A673 (cell line): ENCODE measurements at regions not wholly inside any gene's neighbourhood (a gene's known extent, or its start where the extent isn't known, plus 50 kb on each side); places are given as distances from the start of the nearest gene placed in this dataset.

Experiments used
- BruUV-seq: library from RNA; stranded (reverse); fragments of 400-500 nt; replicated peaks from 2 replicates; lab custom pipeline; 2021; lab: Mats Ljungman, UMichigan
- CTCF ChIA-PET: fragments of 300-600 bp; sonication (Branson Sonifier 250); formaldehyde crosslinking; loops from one replicate; lab custom pipeline; 2022; ENCODE audit warnings: antibody characterized with exemption; lab: Charles Lee
- POLR2A ChIA-PET: fragments of 300-600 bp; sonication (Branson Sonifier 250); formaldehyde crosslinking; loops from one replicate; lab custom pipeline; 2022; ENCODE audit warnings: antibody characterized with exemption; ENCODE audit not compliant: low non-redundant PET; lab: Charles Lee
- DNase-seq: peaks from one replicate; pipeline ENCODE4 v3.0.0-alpha.2; 2015; ENCODE audit warnings: low spot score
- H3K27ac ChIP-seq: fragments of 200-600 bp; sonication (generic); 2 replicates; pipeline ENCODE4 v1.5.1; 2016; ENCODE audit warnings: mixed run types, low read depth, mild to moderate bottlenecking, mixed read lengths, antibody characterized with exemption, low read length; ENCODE audit not compliant: poor library complexity, severe bottlenecking
- H3K27me3 ChIP-seq: fragments of 200-600 bp; sonication (generic); replicated peaks from 2 replicates; pipeline ENCODE4 v1.6.1; 2017; ENCODE audit warnings: mixed run types, low read depth, mild to moderate bottlenecking, mixed read lengths, antibody characterized with exemption, low read length; ENCODE audit not compliant: insufficient read depth, poor library complexity
- H3K36me3 ChIP-seq: fragments of 200-600 bp; sonication (generic); 2 replicates; pipeline ENCODE4 v1.6.1; 2016; ENCODE audit warnings: mixed run types, mild to moderate bottlenecking, mixed read lengths, antibody characterized with exemption, low read length; ENCODE audit not compliant: insufficient read depth, poor library complexity, severe bottlenecking
- H3K4me1 ChIP-seq: fragments of 200-600 bp; sonication (generic); 2 replicates; pipeline ENCODE4 v1.6.1; 2017; ENCODE audit warnings: mixed run types, mild to moderate bottlenecking, mixed read lengths, antibody characterized with exemption, low read length; ENCODE audit not compliant: insufficient read depth, poor library complexity, severe bottlenecking
- H3K4me3 ChIP-seq: fragments of 200-600 bp; sonication (generic); 2 replicates; pipeline ENCODE4 v1.5.1; 2016; ENCODE audit warnings: low read depth, mixed run types, mild to moderate bottlenecking, mixed read lengths, low read length; ENCODE audit not compliant: poor library complexity, severe bottlenecking
- H3K9me3 ChIP-seq: fragments of 200-600 bp; sonication (generic); 2 replicates; pipeline ENCODE4 v1.6.1; 2016; ENCODE audit warnings: mixed run types, low read depth, mild to moderate bottlenecking, mixed read lengths, antibody characterized with exemption, low read length; ENCODE audit not compliant: poor library complexity, severe bottlenecking
- EZH2 ChIP-seq: fragments of 200-600 bp; sonication (generic); IDR thresholded peaks from 2 replicates; pipeline ENCODE4 v1.6.1; 2017; ENCODE audit warnings: borderline replicate concordance, low read depth, mild to moderate bottlenecking, mixed read lengths, antibody characterized with exemption, low read length; ENCODE audit not compliant: poor library complexity, severe bottlenecking
- intact Hi-C: fragments of 100-400 bp; cut with micrococcal nuclease; formaldehyde crosslinking; loops from one replicate; pipeline ENCODE4 v1.10.0; 2022; ENCODE audit not compliant: unreplicated experiment
- TF ChIP-seq, protein P1 (sequence below): fragments of 300-800, 200-600 bp; sonication (generic); conservative IDR thresholded peaks from 2 replicates; pipeline ENCODE4 v1.5.1; 2017; ENCODE audit warnings: low read depth, mild to moderate bottlenecking, antibody characterized with exemption, low read length, moderate library complexity, mixed read lengths

DNA sequence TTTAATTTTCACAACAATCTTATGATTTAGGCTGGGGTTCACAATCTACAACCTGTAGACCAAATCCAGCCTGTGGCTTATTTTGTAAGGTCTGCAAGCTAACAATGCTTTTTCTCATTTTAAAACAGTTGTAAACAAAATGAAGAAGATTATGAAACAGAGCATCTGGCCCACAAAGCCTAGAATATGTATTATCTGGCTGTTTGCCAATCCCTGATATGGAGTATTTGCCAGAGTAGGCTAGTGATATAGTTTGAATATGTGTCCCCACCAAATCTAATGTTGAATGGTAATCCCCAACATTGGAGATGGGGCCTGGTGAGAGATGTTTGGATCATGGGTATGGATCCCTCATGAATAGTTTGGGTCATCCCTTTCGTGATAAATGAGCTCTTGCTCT is 201.8 kb downstream of the DHX35 start:
- DNase-seq = no peak
- Histone ChIP-seq H3K4me1 (no peaks in the 10 kb centered on the region), H3K36me3 (no peaks in the 10 kb centered on the region), H3K9me3 (no peaks in the 10 kb centered on the region), H3K4me3 (no peak overlapping the region), H3K27me3 (peaks cover 6% of the 10 kb centered on the region), H3K27ac (no peak overlapping the region)
- POLR2A ChIA-PET = no interaction called here
- CTCF ChIA-PET = no interaction called here
- TF ChIP-seq, protein P1, sequence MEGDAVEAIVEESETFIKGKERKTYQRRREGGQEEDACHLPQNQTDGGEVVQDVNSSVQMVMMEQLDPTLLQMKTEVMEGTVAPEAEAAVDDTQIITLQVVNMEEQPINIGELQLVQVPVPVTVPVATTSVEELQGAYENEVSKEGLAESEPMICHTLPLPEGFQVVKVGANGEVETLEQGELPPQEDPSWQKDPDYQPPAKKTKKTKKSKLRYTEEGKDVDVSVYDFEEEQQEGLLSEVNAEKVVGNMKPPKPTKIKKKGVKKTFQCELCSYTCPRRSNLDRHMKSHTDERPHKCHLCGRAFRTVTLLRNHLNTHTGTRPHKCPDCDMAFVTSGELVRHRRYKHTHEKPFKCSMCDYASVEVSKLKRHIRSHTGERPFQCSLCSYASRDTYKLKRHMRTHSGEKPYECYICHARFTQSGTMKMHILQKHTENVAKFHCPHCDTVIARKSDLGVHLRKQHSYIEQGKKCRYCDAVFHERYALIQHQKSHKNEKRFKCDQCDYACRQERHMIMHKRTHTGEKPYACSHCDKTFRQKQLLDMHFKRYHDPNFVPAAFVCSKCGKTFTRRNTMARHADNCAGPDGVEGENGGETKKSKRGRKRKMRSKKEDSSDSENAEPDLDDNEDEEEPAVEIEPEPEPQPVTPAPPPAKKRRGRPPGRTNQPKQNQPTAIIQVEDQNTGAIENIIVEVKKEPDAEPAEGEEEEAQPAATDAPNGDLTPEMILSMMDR = no peak
- no peak for TF ChIP-seq EZH2
- BruUV-seq = no TSS peak
- intact Hi-C loops = no loop called here

DNA sequence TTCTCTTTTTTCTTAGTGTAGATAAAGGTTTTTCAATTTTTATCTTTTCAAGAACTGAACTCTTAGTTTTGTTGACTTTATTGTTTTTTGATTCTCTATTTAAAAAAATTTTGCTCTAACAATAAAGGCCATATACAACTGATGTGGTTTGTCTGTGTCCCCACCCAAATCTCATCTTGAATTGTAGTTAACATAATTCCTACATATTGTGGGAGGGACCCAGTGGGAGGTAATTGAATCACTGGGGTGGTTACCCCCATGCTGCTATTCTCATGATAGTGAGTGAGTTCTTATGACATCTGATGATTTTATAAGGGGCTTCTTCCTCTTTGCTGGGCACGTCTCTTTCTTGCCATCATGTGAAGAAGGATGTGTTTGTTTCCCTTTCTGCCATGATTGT is 199.8 kb downstream of the DHX35 start:
- DNase-seq = no peak
- Histone ChIP-seq H3K4me1 (no peaks in the 10 kb centered on the region), H3K4me3 (no peak overlapping the region), H3K9me3 (no peaks in the 10 kb centered on the region), H3K36me3 (no peaks in the 10 kb centered on the region), H3K27me3 (peaks cover 6% of the 10 kb centered on the region), H3K27ac (no peak overlapping the region)
- TF ChIP-seq, protein P1 = no peak
- TF ChIP-seq EZH2 = no peak
- CTCF ChIA-PET = no interaction called here
- BruUV-seq = no TSS peak
- intact Hi-C loops = no loop called here
- POLR2A ChIA-PET = no interaction called here

DNA sequence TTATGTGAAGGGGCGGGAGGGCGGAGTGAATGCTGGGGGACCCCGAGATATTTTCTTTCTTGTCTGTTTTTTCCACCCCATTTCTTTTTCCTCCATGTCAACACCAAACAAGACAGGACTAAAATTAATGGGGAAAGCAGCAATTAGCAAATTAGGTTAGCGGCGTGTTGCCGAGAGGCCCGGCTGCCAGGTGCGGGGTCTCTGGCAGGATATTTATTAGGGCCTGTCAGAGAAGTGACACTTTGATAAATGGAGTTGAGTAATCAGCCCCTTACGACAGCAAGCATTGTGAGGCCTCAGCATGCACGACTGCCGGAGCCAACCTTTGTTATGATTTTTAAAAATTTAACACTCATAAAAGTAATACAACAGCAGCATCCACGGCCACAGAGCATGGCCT is 193.8 kb downstream of the DHX35 start:
- no peaks in the 10 kb centered on the region for H3K9me3 ChIP-seq
- ChIA-PET CTCF (no interaction called here), POLR2A (no interaction called here)
- H3K4me1 ChIP-seq = no peaks in the 10 kb centered on the region
- no TSS peak for BruUV-seq
- H3K27me3 ChIP-seq = peaks cover 41% of the 10 kb centered on the region
- no peak for DNase-seq
- H3K27ac ChIP-seq = no peak overlapping the region
- no peaks in the 10 kb centered on the region for H3K36me3 ChIP-seq
- H3K4me3 ChIP-seq = no peak overlapping the region
- intact Hi-C loops = no loop called here
- TF ChIP-seq EZH2 = no peak
- TF ChIP-seq, protein P1 = no peak
